GM21619 (cell line): ENCODE measurements at regions not wholly inside any gene's neighbourhood (a gene's known extent, or its start where the extent isn't known, plus 50 kb on each side); places are given as distances from the start of the nearest gene placed in this dataset.
"Not testable (repeated sequence)": the region's sequence is repeated elsewhere in the genome, so short reads cannot be mapped to it uniquely, and the experiment has no call there.

ENCODE experiments used
- ATAC-seq: cut with Tn5 transposase; IDR thresholded peaks from one replicate; pipeline ENCODE4 v1.9.1; 2021; ENCODE audit not compliant: unreplicated experiment

GRCh38 chr12:89844539-89844938 is 135.9 kb upstream of the ATP2B1 start:
- no peak for ATAC-seq

- no peak for ATAC-seq
These were observed 131.7 kb upstream of the ATP2B1 start for GRCh38 chr12:89840162-89840922.

DNA sequence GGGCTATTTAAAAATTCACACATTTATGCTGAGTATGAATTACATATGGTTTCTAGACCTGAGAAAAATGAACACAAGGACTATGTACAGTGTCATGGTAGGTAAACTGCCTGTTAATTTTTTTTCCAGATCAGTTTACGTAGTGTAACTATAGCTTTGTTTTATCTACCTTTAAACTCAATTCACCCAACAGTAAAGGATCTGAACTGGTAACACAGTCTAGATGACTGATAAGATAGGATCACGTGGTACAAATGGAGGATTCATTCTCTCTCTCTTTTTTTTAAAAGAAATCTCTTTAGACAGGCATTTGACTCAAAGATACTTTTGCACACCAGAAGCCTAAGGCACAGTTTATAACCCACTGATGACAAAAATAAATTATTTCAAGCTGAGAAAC is 130.8 kb upstream of the ATP2B1 start:
- ATAC-seq, result no peak

- ATAC-seq, result no peak
These were observed 130.2 kb upstream of the ATP2B1 start for GRCh38 chr12:89838833-89839232.

GRCh38 chr12:89836026-89836425 is 127.4 kb upstream of the ATP2B1 start:
- no peak for ATAC-seq

- ATAC-seq, result no peak
These were observed 126.0 kb upstream of the ATP2B1 start for GRCh38 chr12:89834676-89835075.

DNA sequence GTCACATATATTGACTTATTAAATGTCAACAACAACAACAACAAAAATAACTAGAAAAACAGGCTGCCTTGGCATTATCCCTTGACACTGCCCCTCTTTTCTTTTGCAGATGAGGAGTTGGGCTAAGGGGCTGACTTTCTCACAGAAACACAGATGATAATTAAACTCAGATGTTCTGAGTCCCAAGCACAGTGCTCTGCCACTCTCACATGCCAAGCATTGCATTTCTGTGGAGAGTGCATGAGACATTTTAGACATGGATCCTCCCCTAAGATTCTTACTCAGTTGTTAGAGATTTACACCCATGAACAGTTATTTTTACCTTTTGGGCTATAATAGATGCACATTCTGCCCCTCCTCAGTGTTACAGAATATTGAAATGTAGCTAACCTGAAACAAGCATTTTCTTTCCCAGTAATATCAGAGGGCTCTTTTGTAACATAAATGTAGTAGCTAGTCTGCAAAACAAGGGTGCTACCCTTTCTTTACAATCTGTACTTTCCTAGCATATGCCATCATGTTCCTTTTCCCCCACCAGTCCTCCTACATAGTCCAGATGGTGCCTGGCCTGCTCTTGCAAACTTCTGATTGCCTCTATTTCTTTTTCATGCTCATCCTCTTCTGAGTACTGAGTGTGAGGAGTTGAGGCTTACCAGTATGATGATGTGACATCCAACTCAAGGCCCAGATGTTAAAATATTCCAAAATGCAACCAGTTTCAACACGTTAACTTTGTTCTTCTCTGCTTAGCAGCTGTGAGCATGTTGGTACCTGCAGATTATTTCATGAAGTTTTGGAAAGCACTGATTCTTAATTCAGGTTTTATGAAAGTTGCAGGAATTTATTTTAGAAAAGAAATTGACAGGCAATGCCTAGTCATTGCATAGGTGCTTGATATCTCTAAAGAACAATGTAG is 125.0 kb upstream of the ATP2B1 start:
- ATAC-seq, result no peak

- ATAC-seq, result no peak
These were observed 123.7 kb upstream of the ATP2B1 start for GRCh38 chr12:89832336-89832735.

- no peak for ATAC-seq
These were observed 122.9 kb upstream of the ATP2B1 start for GRCh38 chr12:89831310-89832095.

DNA sequence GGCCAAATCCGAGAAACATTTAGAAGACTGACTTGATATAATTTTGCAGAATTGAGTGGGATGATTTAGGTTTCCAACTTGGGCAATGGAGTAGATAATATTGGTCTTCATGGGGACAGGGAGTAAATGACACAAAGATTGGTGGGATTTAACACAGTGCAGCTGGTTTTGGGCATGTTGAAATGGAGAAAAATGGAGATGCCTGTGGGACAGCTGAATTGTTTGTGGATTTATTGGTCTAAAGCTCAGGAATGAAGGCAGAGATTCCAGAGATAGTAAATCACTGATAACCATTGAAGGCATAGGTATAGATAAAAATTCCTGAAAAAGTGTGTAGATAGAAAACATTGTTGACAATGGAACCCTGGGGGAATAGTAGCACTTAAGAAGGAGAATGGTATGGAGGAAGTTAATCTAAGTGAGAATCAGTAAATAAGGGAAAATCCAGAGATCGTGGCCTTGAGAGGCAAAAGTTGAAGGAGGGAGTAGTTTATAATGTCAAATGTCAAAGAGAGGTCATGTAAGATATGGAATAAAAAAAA is 120.9 kb upstream of the ATP2B1 start:
- ATAC-seq, result no peak

DNA sequence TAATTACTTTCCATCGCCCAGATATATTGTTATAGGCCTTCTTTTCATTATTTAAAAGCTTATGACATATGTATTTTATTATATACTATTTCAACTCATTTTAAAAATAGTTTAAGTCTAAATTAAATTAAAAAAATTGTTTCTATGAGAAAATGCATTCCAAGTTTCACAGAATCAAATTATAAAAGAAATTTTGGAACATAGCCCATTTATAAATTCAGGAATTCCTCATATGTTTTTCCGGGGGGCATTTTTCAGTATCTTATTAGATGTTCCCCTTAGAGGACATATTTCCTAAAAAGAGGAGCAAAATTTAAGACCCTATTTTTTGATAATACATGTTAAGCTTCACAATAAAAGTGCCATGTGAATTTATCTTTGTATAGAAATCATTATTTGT is 119.9 kb upstream of the ATP2B1 start:
- ATAC-seq, result no peak

- ATAC-seq, result no peak
These were observed 119.0 kb upstream of the ATP2B1 start for GRCh38 chr12:89827592-89827991.

DNA sequence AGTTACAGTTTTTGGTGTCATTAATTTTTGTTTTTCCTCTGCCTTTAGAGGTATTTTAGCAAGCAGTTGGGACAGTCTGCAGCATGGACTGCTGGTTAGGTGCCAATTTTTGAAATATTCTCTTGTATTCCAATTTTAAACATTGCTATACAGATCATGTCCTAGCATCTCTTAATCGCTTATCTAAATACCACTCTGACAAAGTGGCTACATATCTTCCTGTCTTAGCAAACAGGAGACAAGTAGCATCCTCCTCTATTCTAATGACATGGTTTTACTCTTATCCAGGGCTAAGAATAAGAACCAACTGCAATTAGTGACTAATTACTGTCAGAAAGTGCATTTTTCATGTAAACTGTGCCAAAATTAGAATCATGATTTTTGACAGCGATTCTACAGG is 117.8 kb upstream of the ATP2B1 start:
- ATAC-seq, result no peak

DNA sequence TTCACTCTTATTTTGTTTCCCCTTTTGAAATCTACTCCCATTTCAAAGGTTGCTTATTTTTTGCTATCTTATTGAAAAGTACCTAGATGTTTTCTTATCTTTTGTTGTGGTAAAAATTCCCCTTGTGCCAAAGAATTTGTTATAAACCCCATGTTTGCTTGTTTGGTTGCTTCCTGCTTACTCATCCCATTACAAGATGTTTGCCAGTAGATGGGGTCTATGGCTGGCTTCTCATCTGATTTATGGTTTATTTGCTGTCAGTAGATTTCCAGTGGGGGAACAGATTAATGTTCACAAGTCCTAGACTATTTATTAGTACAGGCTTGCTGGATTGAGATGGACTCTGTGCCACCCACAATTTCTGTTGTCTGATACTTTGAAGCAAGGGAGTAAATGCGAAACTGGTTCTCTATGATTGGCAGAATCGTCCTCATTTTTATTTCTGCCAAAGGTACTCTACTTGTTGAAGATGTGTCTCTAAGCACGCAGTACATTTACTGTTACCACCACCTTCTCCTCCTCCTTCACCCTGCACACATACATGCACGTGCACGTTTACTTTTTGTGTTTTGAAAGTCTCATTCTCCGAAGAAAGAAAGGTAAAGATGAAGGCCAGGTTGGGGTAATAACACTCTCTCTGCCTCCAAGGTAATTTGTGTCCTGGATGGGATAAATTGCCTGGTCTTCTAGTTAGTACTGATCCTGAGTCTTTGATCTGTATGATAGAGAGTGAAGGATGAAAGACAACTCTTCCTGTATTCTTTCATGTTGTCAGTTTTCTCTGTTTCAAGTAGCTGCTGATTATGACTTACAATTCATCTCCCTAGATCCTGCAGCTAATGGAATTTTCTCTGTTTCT is 117.2 kb upstream of the ATP2B1 start:
- no peak for ATAC-seq

GRCh38 chr12:89824822-89825221 is 116.2 kb upstream of the ATP2B1 start:
- no peak for ATAC-seq

DNA sequence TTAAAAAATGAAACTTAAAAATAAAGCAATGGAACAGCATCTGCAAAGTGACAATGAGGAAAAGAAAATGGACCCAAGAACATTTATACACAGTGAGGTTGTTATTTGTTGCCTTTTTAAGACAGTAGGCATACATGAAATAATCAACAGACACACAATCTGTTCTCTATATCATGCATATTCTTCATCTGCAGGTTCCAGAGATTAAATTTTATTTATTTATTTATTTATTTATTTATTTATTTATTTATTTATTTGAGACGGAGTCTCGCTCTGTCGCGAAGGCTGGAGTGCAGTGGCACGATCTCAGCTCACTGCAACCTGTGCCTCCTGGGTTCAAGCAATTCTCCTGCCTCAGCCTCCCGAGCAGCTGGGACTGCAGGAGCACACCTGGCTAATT is 114.4 kb upstream of the ATP2B1 start:
- not testable (repeated sequence) for ATAC-seq

- peak; percentile 77 for ATAC-seq
These were observed 113.3 kb upstream of the ATP2B1 start for GRCh38 chr12:89821896-89822295.

GRCh38 chr12:89817501-89818226 is 109.0 kb upstream of the ATP2B1 start:
- no peak for ATAC-seq

DNA sequence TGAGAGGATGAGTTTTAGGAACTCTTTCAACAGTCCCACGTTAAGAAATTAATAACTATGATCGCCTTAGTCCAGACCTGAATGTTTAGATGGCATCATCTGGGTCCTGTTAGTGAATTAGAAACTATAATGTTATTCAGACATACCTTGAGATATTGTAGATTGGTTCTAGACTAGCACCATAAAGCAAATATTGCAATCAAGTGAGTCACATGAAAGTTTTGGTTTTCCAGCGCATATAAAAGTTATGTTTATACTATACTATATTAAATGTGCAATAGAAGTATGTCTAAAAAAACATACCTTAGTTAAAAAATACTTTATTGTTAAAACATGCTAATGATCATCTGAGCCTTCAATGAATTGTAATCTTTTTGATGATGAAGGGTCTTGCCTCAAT is 106.6 kb upstream of the ATP2B1 start:
- ATAC-seq, result no peak

- ATAC-seq, result no peak
These were observed 94.8 kb upstream of the ATP2B1 start for GRCh38 chr12:89803412-89803811.
